Limb (tissue), 2 donors: ENCODE measurements at regions not wholly inside any gene's neighbourhood (a gene's known extent, or its start where the extent isn't known, plus 50 kb on each side); places are given as distances from the start of the nearest gene placed in this dataset.
A peak's percentile ranks its signal among the peaks of the same experiment; 100 is the strongest.

Source experiments
- DNase-seq, 2 donors: peaks; one replicate each; pipeline ENCODE4 v3.0.0-alpha.2; 2016; ENCODE audit errors: extremely low spot score in 2 of 2

- no peak for DNase-seq
Observed at GRCh38 chr1:4087530-4088420, 187.7 kb upstream of the C1orf174 start.

- DNase-seq, result no peak
Observed at GRCh38 chr1:4088676-4089075, 188.6 kb upstream of the C1orf174 start.

- DNase-seq, result no peak
Observed at GRCh38 chr1:4089421-4090175, 189.5 kb upstream of the C1orf174 start.

GRCh38 chr1:4090556-4090955, 190.5 kb upstream of the C1orf174 start:
- DNase-seq, result no peak

GRCh38 chr1:4090976-4091660, 191.0 kb upstream of the C1orf174 start:
- no peak for DNase-seq

- no peak for DNase-seq
Observed at GRCh38 chr1:4091996-4092395, 191.9 kb upstream of the C1orf174 start.

- no peak for DNase-seq
Observed at GRCh38 chr1:4093856-4094565, 193.9 kb upstream of the C1orf174 start.

- DNase-seq, result no peak
Observed at GRCh38 chr1:4095433-4095971, 195.4 kb upstream of the C1orf174 start.

GRCh38 chr1:4101459-4102161, 201.5 kb upstream of the C1orf174 start:
- DNase-seq, result no peak

- no peak for DNase-seq
Observed at GRCh38 chr1:4105300-4105880, 205.3 kb upstream of the C1orf174 start.

- no peak for DNase-seq
Observed at GRCh38 chr1:4106731-4107130, 206.7 kb upstream of the C1orf174 start.

- DNase-seq, result no peak
Observed at GRCh38 chr1:4107291-4107690, 207.2 kb upstream of the C1orf174 start.

- DNase-seq, result no peak
Observed at GRCh38 chr1:4108331-4108730, 208.3 kb upstream of the C1orf174 start.

- DNase-seq, result peak in 1 of 2 donors; percentile 49
Observed at GRCh38 chr1:4108758-4109627, 208.9 kb upstream of the C1orf174 start.

GRCh38 chr1:4109628-4109940, 209.5 kb upstream of the C1orf174 start:
- DNase-seq, result no peak

GRCh38 chr1:4110888-4111287, 210.8 kb upstream of the C1orf174 start:
- no peak for DNase-seq

GRCh38 chr1:4113897-4114296, 213.8 kb upstream of the C1orf174 start:
- no peak for DNase-seq

- DNase-seq, result no peak
Observed at GRCh38 chr1:4115191-4115900, 215.3 kb upstream of the C1orf174 start.

- no peak for DNase-seq
Observed at GRCh38 chr1:4117196-4117595, 217.1 kb upstream of the C1orf174 start.
